ENCODE measurements at regions not wholly inside any gene's neighbourhood (a gene's known extent, or its start where the extent isn't known, plus 50 kb on each side); places are given as distances from the start of the nearest gene placed in this dataset.

DNA sequence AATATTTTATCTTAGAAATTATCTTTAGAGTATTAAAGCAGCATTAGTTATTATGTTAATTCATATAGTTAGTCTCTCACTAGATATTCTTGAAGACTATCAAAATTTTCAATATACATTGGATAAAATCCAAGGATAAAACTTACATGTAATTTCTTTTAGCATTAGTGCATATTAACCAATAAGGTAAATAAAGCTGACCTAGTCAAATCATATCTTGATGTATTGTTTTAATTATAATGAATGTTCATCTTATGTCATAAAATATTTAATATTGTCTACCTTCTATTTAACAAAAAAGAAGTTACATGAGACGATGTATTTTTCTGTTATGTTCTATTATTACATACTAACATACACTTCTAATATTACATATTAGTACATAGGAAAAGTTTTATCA is 301.7 kb upstream of the DAB2 start:
- no peak overlapping the region for H3K4me3 ChIP-seq (ENCODE audit: low read length)
- DNase-seq, result no peak
- H3K4me1 ChIP-seq (ENCODE audit: control insufficient read depth, insufficient read depth, low read length), result no peaks in the 10 kb centered on the region
- H3K27me3 ChIP-seq (ENCODE audit: control insufficient read depth, insufficient read depth, low read length), result no peaks in the 10 kb centered on the region
- no peaks in the 10 kb centered on the region for H3K36me3 ChIP-seq (ENCODE audit: control insufficient read depth, insufficient read depth, low read length)
- H3K9me3 ChIP-seq (ENCODE audit: control insufficient read depth, low read depth, low read length), result peaks cover 2% of the 10 kb centered on the region
- no peak overlapping the region for H3K27ac ChIP-seq (ENCODE audit: low read length)
- 100% methylated on average over 1 of the region's 1 CpG for WGBS (ENCODE audit: insufficient coverage, low lambda C conversion rate)

DNA sequence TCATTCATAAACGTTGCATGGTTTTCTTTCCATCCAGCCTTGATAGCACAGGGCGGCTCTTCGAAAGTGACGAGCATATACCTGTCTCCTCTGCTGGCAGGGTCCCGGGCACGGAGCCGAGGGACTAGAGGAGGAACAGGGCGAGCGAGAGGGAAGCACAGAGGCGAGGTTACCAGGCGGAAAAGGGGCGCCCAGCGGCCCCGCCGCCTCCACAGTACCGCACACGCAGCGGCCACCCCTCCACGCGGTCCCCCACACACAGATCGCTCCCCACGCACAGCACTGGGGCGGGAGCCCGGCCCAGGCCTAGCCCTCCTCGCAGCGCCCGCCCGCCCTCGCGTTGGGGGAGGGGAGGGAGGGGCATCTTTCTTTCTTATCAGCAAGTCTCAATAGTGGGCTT is 296.6 kb upstream of the DAB2 start:
- Histone ChIP-seq H3K4me3 (ENCODE audit: low read length) (no peak overlapping the region), H3K27me3 (ENCODE audit: control insufficient read depth, insufficient read depth, low read length) (no peaks in the 10 kb centered on the region), H3K36me3 (ENCODE audit: control insufficient read depth, insufficient read depth, low read length) (no peaks in the 10 kb centered on the region), H3K4me1 (ENCODE audit: control insufficient read depth, insufficient read depth, low read length) (no peaks in the 10 kb centered on the region), H3K27ac (ENCODE audit: low read length) (no peak overlapping the region), H3K9me3 (ENCODE audit: control insufficient read depth, low read depth, low read length) (peaks cover 4% of the 10 kb centered on the region)
- WGBS (ENCODE audit: insufficient coverage, low lambda C conversion rate), result no CpG with 5 or more reads among the region's 30 CpGs
- DNase-seq, result no peak

DNA sequence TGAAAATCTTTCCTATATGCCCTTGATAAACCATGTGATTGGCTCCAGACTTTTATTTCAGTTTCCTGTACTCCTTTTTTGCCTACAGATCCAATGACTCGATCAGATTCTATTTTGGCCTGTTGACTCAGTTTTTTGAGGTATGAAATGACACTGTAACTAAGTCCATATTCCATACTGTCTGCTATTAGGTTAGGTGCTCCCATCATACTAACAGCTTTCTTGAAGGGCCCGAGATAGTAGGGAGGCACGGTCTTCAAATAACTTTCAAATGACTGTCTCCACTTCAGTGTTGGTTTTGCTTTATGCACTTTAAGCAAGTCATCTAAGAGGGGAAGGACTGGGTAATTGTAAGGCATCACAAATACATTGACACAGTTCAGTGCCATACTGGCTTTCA is 295.4 kb upstream of the DAB2 start:
- Histone ChIP-seq H3K4me3 (ENCODE audit: low read length) (no peak overlapping the region), H3K27me3 (ENCODE audit: control insufficient read depth, insufficient read depth, low read length) (no peaks in the 10 kb centered on the region), H3K36me3 (ENCODE audit: control insufficient read depth, insufficient read depth, low read length) (no peaks in the 10 kb centered on the region), H3K27ac (ENCODE audit: low read length) (no peak overlapping the region), H3K4me1 (ENCODE audit: control insufficient read depth, insufficient read depth, low read length) (no peaks in the 10 kb centered on the region), H3K9me3 (ENCODE audit: control insufficient read depth, low read depth, low read length) (peaks cover 4% of the 10 kb centered on the region)
- WGBS (ENCODE audit: insufficient coverage, low lambda C conversion rate), result no CpG with 5 or more reads among the region's 3 CpGs
- DNase-seq, result no peak

DNA sequence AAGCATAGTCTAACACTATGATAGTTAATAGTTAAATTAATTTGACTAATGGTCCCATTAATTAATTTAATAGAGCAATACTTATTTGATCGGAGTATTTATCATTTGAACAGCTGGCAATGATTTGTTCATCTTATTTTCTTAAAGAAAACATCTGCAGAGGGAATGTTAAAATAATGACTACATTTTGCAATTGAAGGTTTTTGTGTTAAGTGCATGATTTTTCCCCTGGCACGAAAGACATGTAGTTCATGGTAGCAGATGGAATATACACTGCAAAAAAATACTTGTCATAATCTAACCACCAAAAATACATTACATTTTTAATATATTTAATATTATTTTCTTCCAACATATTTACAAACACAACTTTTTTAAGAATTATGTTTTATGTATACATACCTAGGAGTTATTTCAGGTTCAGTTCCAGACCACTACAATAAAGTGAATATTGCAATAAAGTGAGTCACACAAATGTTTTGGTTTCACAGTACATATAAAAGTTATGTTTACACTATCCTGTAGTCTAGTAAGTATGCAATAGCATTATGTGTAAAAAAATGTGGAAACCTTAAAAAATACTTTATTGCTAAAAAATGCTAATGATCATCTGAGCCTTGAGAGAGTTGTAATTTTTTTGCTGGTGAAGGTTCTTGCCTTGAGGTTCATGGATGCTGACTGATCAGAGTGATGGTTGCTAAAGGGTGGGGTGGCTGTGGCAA is 292.6 kb upstream of the DAB2 start:
- WGBS (ENCODE audit: insufficient coverage, low lambda C conversion rate), result 100% methylated on average over 1 of the region's 2 CpGs
- no peak for DNase-seq
- H3K27me3 ChIP-seq (ENCODE audit: control insufficient read depth, insufficient read depth, low read length), result no peaks in the 10 kb centered on the region
- no peak overlapping the region for H3K4me3 ChIP-seq (ENCODE audit: low read length)
- no peak overlapping the region for H3K27ac ChIP-seq (ENCODE audit: low read length)
- no peaks in the 10 kb centered on the region for H3K4me1 ChIP-seq (ENCODE audit: control insufficient read depth, insufficient read depth, low read length)
- H3K9me3 ChIP-seq (ENCODE audit: control insufficient read depth, low read depth, low read length), result peaks cover 4% of the 10 kb centered on the region
- no peaks in the 10 kb centered on the region for H3K36me3 ChIP-seq (ENCODE audit: control insufficient read depth, insufficient read depth, low read length)

GRCh38 chr5:39716532-39717028 is 291.8 kb upstream of the DAB2 start:
- Histone ChIP-seq H3K9me3 (ENCODE audit: control insufficient read depth, low read depth, low read length) (peaks cover 3% of the 10 kb centered on the region), H3K27ac (ENCODE audit: low read length) (no peak overlapping the region), H3K36me3 (ENCODE audit: control insufficient read depth, insufficient read depth, low read length) (no peaks in the 10 kb centered on the region), H3K27me3 (ENCODE audit: control insufficient read depth, insufficient read depth, low read length) (no peaks in the 10 kb centered on the region), H3K4me1 (ENCODE audit: control insufficient read depth, insufficient read depth, low read length) (no peaks in the 10 kb centered on the region), H3K4me3 (ENCODE audit: low read length) (no peak overlapping the region)
- peak; percentile 25 to 38 for DNase-seq
- 17% methylated on average over 1 of the region's 2 CpGs for WGBS (ENCODE audit: insufficient coverage, low lambda C conversion rate)

GRCh38 chr5:39714036-39714698 is 289.4 kb upstream of the DAB2 start:
- Histone ChIP-seq H3K4me3 (ENCODE audit: low read length) (no peak overlapping the region), H3K4me1 (ENCODE audit: control insufficient read depth, insufficient read depth, low read length) (no peaks in the 10 kb centered on the region), H3K9me3 (ENCODE audit: control insufficient read depth, low read depth, low read length) (no peaks in the 10 kb centered on the region), H3K27ac (ENCODE audit: low read length) (no peak overlapping the region), H3K27me3 (ENCODE audit: control insufficient read depth, insufficient read depth, low read length) (no peaks in the 10 kb centered on the region), H3K36me3 (ENCODE audit: control insufficient read depth, insufficient read depth, low read length) (no peaks in the 10 kb centered on the region)
- peak; percentile 40 to 50 for DNase-seq
- 0% methylated on average over 1 of the region's 2 CpGs for WGBS (ENCODE audit: insufficient coverage, low lambda C conversion rate)

DNA sequence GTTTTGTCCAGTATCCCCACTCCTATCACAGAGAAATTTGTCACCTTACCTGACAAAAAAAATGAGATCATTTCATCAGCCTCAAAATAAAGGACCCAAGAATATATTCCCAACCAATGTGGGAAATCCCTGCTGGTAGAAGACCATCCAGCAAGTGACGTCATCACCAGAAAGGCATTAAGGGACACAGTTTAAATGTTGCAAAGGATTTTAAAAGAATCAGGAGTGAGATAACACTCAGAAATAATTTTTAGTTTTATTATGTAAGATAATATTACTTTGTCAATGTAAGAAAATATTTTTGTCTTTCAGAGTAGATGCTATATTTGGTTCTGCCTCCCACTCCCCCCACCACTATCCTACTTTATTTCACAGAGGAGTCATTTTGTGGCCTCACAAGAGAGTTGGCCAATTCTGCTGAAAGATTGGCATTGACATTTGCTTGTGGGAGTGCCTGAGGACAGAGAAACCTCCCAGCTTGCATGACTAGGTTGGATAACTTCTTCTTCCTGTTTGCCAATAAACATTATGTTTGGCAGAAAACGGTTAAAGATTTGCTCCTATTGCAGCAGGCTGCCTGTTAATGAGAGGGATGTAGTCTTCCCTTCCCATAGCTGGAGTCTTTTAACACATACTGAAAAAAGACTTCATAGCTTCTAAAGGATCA is 288.6 kb upstream of the DAB2 start:
- Histone ChIP-seq H3K4me3 (ENCODE audit: low read length) (no peak overlapping the region), H3K9me3 (ENCODE audit: control insufficient read depth, low read depth, low read length) (no peaks in the 10 kb centered on the region), H3K36me3 (ENCODE audit: control insufficient read depth, insufficient read depth, low read length) (no peaks in the 10 kb centered on the region), H3K4me1 (ENCODE audit: control insufficient read depth, insufficient read depth, low read length) (no peaks in the 10 kb centered on the region), H3K27ac (ENCODE audit: low read length) (no peak overlapping the region), H3K27me3 (ENCODE audit: control insufficient read depth, insufficient read depth, low read length) (no peaks in the 10 kb centered on the region)
- no peak for DNase-seq
- WGBS (ENCODE audit: insufficient coverage, low lambda C conversion rate), result no CpG with 5 or more reads among the region's 2 CpGs

DNA sequence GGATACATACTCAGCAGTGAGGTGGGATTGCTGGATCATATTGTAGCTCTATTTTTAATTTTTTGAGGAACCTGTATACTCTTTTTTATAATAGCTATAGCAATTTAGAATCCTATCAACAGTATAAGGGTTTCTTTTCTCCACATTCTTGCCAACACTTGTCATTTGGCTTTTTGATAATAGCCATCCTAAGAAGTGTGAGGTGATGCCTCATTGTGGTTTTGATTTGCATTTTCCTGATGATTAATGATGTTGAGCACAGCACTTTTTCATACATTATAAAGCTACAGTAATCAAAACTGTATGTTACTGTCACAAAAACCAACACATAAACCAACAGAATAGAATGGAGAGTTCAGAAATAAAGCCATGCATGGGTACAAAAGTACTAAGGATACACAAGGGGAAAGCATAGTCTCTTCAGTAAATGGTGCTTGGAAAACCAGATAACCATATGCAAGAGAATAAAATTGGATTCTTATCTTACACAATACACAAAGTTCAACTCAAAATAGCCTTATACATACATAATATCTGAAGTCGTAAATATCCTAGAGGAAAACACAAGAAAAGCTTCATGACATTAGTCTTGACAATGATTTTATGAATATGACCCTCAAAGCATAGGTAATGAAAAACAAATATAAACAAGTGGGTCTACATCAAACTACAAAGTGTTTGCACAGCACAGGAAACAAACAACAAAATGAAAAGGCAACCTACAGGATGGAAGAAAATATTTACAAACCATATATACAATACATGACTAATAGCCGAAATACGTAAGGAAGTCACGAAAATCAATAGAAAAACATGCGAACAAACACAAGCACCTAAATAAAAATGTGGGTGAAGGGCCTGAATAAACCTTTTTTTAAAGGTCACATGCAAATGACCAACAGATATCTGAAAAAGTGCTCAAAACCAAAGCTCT is 287.8 kb upstream of the DAB2 start:
- Histone ChIP-seq H3K27me3 (ENCODE audit: control insufficient read depth, insufficient read depth, low read length) (no peaks in the 10 kb centered on the region), H3K36me3 (ENCODE audit: control insufficient read depth, insufficient read depth, low read length) (no peaks in the 10 kb centered on the region), H3K4me1 (ENCODE audit: control insufficient read depth, insufficient read depth, low read length) (no peaks in the 10 kb centered on the region), H3K27ac (ENCODE audit: low read length) (no peak overlapping the region), H3K9me3 (ENCODE audit: control insufficient read depth, low read depth, low read length) (no peaks in the 10 kb centered on the region), H3K4me3 (ENCODE audit: low read length) (no peak overlapping the region)
- WGBS (ENCODE audit: insufficient coverage, low lambda C conversion rate), result 78% methylated on average over 4 of the region's 5 CpGs
- no peak for DNase-seq

GRCh38 chr5:39711821-39712220 is 287.0 kb upstream of the DAB2 start:
- H3K4me1 ChIP-seq (ENCODE audit: control insufficient read depth, insufficient read depth, low read length), result no peaks in the 10 kb centered on the region
- H3K27me3 ChIP-seq (ENCODE audit: control insufficient read depth, insufficient read depth, low read length), result no peaks in the 10 kb centered on the region
- no peak for DNase-seq
- H3K27ac ChIP-seq (ENCODE audit: low read length), result no peak overlapping the region
- no peak overlapping the region for H3K4me3 ChIP-seq (ENCODE audit: low read length)
- H3K36me3 ChIP-seq (ENCODE audit: control insufficient read depth, insufficient read depth, low read length), result no peaks in the 10 kb centered on the region
- H3K9me3 ChIP-seq (ENCODE audit: control insufficient read depth, low read depth, low read length), result no peaks in the 10 kb centered on the region

- 72% methylated on average over 3 of the region's 4 CpGs for WGBS (ENCODE audit: insufficient coverage, low lambda C conversion rate)
- Histone ChIP-seq H3K4me1 (ENCODE audit: control insufficient read depth, insufficient read depth, low read length) (no peaks in the 10 kb centered on the region), H3K9me3 (ENCODE audit: control insufficient read depth, low read depth, low read length) (no peaks in the 10 kb centered on the region), H3K27ac (ENCODE audit: low read length) (no peak overlapping the region), H3K27me3 (ENCODE audit: control insufficient read depth, insufficient read depth, low read length) (no peaks in the 10 kb centered on the region), H3K36me3 (ENCODE audit: control insufficient read depth, insufficient read depth, low read length) (no peaks in the 10 kb centered on the region), H3K4me3 (ENCODE audit: low read length) (no peak overlapping the region)
- DNase-seq, result no peak
Observed at GRCh38 chr5:39709032-39709431, 284.3 kb upstream of the DAB2 start.

Data from large intestine (tissue), 3 donors.